H9 (cell line): ENCODE measurements at regions not wholly inside any gene's neighbourhood (a gene's known extent, or its start where the extent isn't known, plus 50 kb on each side); places are given as distances from the start of the nearest gene placed in this dataset.

Source experiments
- DNase-seq: peaks from one replicate; pipeline ENCODE4 v3.0.0-alpha.2; 2017
- H2AFZ ChIP-seq: one replicate; pipeline ENCODE4 v1.6.1; 2013; ENCODE audit warnings: mild to moderate bottlenecking, low read length, control low read depth, moderate library complexity
- H2AK5ac ChIP-seq: 2 replicates; pipeline ENCODE4 v1.6.1; 2013; ENCODE audit warnings: low read length, control low read depth, mixed read lengths; ENCODE audit not compliant: insufficient read length
- H2BK120ac ChIP-seq: one replicate; pipeline ENCODE4 v1.6.1; 2013; ENCODE audit warnings: low read depth, mild to moderate bottlenecking, low read length, control low read depth, inconsistent platforms; ENCODE audit not compliant: poor library complexity, severe bottlenecking
- H2BK12ac ChIP-seq: 2 replicates; pipeline ENCODE4 v1.6.1; 2013; ENCODE audit warnings: low read length, control low read depth, mixed read lengths, low read depth; ENCODE audit not compliant: insufficient read length
- H2BK15ac ChIP-seq: 2 replicates; pipeline ENCODE4 v1.6.1; 2013; ENCODE audit warnings: low read depth, low read length, control low read depth
- H2BK20ac ChIP-seq: one replicate; pipeline ENCODE4 v1.6.1; 2013; ENCODE audit warnings: low read depth, mild to moderate bottlenecking, low read length, control low read depth, inconsistent platforms; ENCODE audit not compliant: poor library complexity, severe bottlenecking
- H2BK5ac ChIP-seq: 2 replicates; pipeline ENCODE4 v1.6.1; 2013; ENCODE audit warnings: low read length, control low read depth, mixed read lengths; ENCODE audit not compliant: insufficient read length
- H3K14ac ChIP-seq: 2 replicates; pipeline ENCODE4 v1.6.1; 2013; ENCODE audit warnings: low read length, control low read depth; ENCODE audit not compliant: insufficient read depth
- H3K18ac ChIP-seq: 2 replicates; pipeline ENCODE4 v1.6.1; 2013; ENCODE audit warnings: low read depth, mild to moderate bottlenecking, mixed read lengths, low read length, control low read depth; ENCODE audit not compliant: insufficient read length
- H3K23ac ChIP-seq: 2 replicates; pipeline ENCODE4 v1.6.1; 2013; ENCODE audit warnings: low read length, control low read depth, mixed read lengths, low read depth; ENCODE audit not compliant: insufficient read length
- H3K23me2 ChIP-seq: 2 replicates; pipeline ENCODE4 v1.6.1; 2013; ENCODE audit warnings: low read depth, mild to moderate bottlenecking, mixed read lengths, low read length, control low read depth; ENCODE audit not compliant: insufficient read length, poor library complexity, severe bottlenecking
- H3K27ac ChIP-seq: 2 replicates; pipeline ENCODE4 v1.5.1; 2013; ENCODE audit warnings: low read length, control low read depth, mixed read lengths, low read depth; ENCODE audit not compliant: insufficient read length
- H3K27me3 ChIP-seq: 2 replicates; pipeline ENCODE4 v1.6.1; 2013; ENCODE audit warnings: low read length, control low read depth, inconsistent platforms; ENCODE audit not compliant: insufficient read depth
- H3K4ac ChIP-seq: 2 replicates; pipeline ENCODE4 v1.6.1; 2013; ENCODE audit warnings: low read depth, mild to moderate bottlenecking, control low read depth, inconsistent platforms, low read length, moderate library complexity
- H3K4me1 ChIP-seq: 2 replicates; pipeline ENCODE4 v1.6.1; 2013; ENCODE audit warnings: low read length, control low read depth, inconsistent platforms; ENCODE audit not compliant: insufficient read depth
- H3K4me2 ChIP-seq: 2 replicates; pipeline ENCODE4 v1.6.1; 2013; ENCODE audit warnings: low read length, control low read depth, mixed read lengths; ENCODE audit not compliant: insufficient read length, insufficient read depth
- H3K56ac ChIP-seq: 2 replicates; pipeline ENCODE4 v1.6.1; 2013; ENCODE audit warnings: low read depth, mild to moderate bottlenecking, mixed read lengths, low read length, control low read depth; ENCODE audit not compliant: insufficient read length
- H3K79me1 ChIP-seq: 2 replicates; pipeline ENCODE4 v1.6.1; 2013; ENCODE audit warnings: low read depth, mild to moderate bottlenecking, moderate library complexity, low read length, control low read depth, inconsistent platforms; ENCODE audit not compliant: insufficient read depth, poor library complexity, severe bottlenecking
- H3K79me2 ChIP-seq: 2 replicates; pipeline ENCODE4 v1.6.1; 2013; ENCODE audit warnings: low read length, control low read depth, inconsistent platforms; ENCODE audit not compliant: insufficient read depth
- H3K9ac ChIP-seq: 2 replicates; pipeline ENCODE4 v1.6.1; 2013; ENCODE audit warnings: low read length, control low read depth, mixed read lengths; ENCODE audit not compliant: insufficient read length; ENCODE audit errors: extremely low read depth
- H3K9me3 ChIP-seq: one replicate; pipeline ENCODE4 v1.6.1; 2013; ENCODE audit warnings: low read depth, low read length, inconsistent platforms; ENCODE audit not compliant: control insufficient read depth
- H3T11ph ChIP-seq: one replicate; pipeline ENCODE4 v1.6.1; 2013; ENCODE audit warnings: mild to moderate bottlenecking, low read length, control low read depth, inconsistent platforms
- H4K20me1 ChIP-seq: one replicate; pipeline ENCODE4 v1.6.1; 2013; ENCODE audit not compliant: control insufficient read depth, insufficient read length, insufficient read depth
- H4K5ac ChIP-seq: 2 replicates; pipeline ENCODE4 v1.6.1; 2013; ENCODE audit warnings: low read depth, mild to moderate bottlenecking, mixed read lengths, low read length, control low read depth; ENCODE audit not compliant: insufficient read length
- H4K8ac ChIP-seq: replicated peaks from 2 replicates; pipeline ENCODE4 v1.6.1; 2013; ENCODE audit warnings: low read length, control low read depth, mixed read lengths, low read depth; ENCODE audit not compliant: insufficient read length
- H4K91ac ChIP-seq: 2 replicates; pipeline ENCODE4 v1.6.1; 2013; ENCODE audit warnings: low read depth, mild to moderate bottlenecking, moderate library complexity, mixed read lengths, low read length, control low read depth; ENCODE audit not compliant: insufficient read length
- H3K27ac Mint-ChIP-seq, 3 experiments: 2 replicates in 2 of 3; 3 replicates in 1 of 3; pipeline ENCODE4 v1.8.0; 2020 to 2021; ENCODE audit warnings: mixed read lengths in 3 of 3, mild to moderate bottlenecking in 1 of 3, moderate library complexity in 1 of 3
- H3K27me3 Mint-ChIP-seq: 2 replicates; pipeline ENCODE4 v1.8.0; 2021; ENCODE audit warnings: low read depth, mild to moderate bottlenecking, moderate library complexity, mixed read lengths
- H3K36me3 Mint-ChIP-seq, 3 experiments: 2 replicates in 2 of 3; 3 replicates in 1 of 3; pipeline ENCODE4 v1.8.0; 2020 to 2021; ENCODE audit warnings: low read depth in 3 of 3, mixed read lengths in 3 of 3; ENCODE audit not compliant: insufficient read depth in 1 of 3
- H3K4me1 Mint-ChIP-seq, 2 experiments: 2 replicates each; pipeline ENCODE4 v1.8.0; 2020; ENCODE audit warnings: mixed read lengths in 2 of 2
- H3K4me3 Mint-ChIP-seq, 2 experiments: 2 replicates in 1 of 2; 3 replicates in 1 of 2; pipeline ENCODE4 v1.8.0; 2020 to 2021; ENCODE audit warnings: mild to moderate bottlenecking in 2 of 2, mixed read lengths in 2 of 2, moderate library complexity in 1 of 2
- H3K9me3 Mint-ChIP-seq, 2 experiments: 2 replicates in 1 of 2; 3 replicates in 1 of 2; pipeline ENCODE4 v1.8.0; 2020; ENCODE audit warnings: mild to moderate bottlenecking in 2 of 2, mixed read lengths in 2 of 2, moderate library complexity in 1 of 2
- CTCF ChIP-seq: fragments of 200-600 bp; sonication (generic); conservative IDR thresholded peaks from 3 replicates; pipeline ENCODE4 v1.8.0; 2021; ENCODE audit warnings: antibody characterized with exemption, mild to moderate bottlenecking
- WGBS: extraction: QIAGEN DNeasy Blood & Tissue Kit; methylation state at CpG from one replicate; pipeline ENCODE4 v1.1.7; 2013; ENCODE audit warnings: missing lambda C conversion rate, low lambda C conversion rate, mixed read lengths; ENCODE audit not compliant: insufficient read length; ENCODE audit errors: extremely low coverage; 5-methylcytosine and 5-hydroxymethylcytosine counted together

- Histone ChIP-seq H3K79me1 (no peaks in the 10 kb centered on the region), H3K9ac (no peak overlapping the region), H2BK120ac (no peak overlapping the region), H2AK5ac (no peak overlapping the region), H3K4me2 (no peak overlapping the region), H3K79me2 (no peaks in the 10 kb centered on the region), H3K14ac (no peak overlapping the region), H3K18ac (no peak overlapping the region), H2BK15ac (no peak overlapping the region), H4K91ac (no peak overlapping the region), H4K5ac (no peak overlapping the region), H2BK20ac (no peak overlapping the region), H2BK5ac (no peak overlapping the region), H3K9me3 (no peaks in the 10 kb centered on the region), H3K56ac (no peak overlapping the region), H2BK12ac (no peak overlapping the region), H3K4ac (no peak overlapping the region), H3K27me3 (no peaks in the 10 kb centered on the region), H4K20me1 (no peaks in the 10 kb centered on the region), H3K4me1 (no peaks in the 10 kb centered on the region), H3K23ac (no peak overlapping the region), H3T11ph (no peak overlapping the region), H2AFZ (no peak overlapping the region), H3K23me2 (no peaks in the 10 kb centered on the region), H3K27ac (no peak overlapping the region), H4K8ac (no peak overlapping the region)
- H3K36me3 Mint-ChIP-seq: no peaks in the 10 kb centered on the region
- no peak for DNase-seq
- no CpG with 5 or more reads among the region's 7 CpGs for WGBS
- no peak for TF ChIP-seq CTCF
- no peak overlapping the region for H3K27ac Mint-ChIP-seq
- H3K4me3 Mint-ChIP-seq: no peak overlapping the region
- H3K27me3 Mint-ChIP-seq: no peaks in the 10 kb centered on the region; the same call in 1 of the 2 replicates
- peaks cover 13 to 57% of the 10 kb centered on the region in 2 experiments; a peak in 4 of 5 replicates for H3K9me3 Mint-ChIP-seq
- no peaks in the 10 kb centered on the region; a peak in 1 of 4 replicates for H3K4me1 Mint-ChIP-seq
Observed at GRCh38 chrX:34404386-34405070, 252.6 kb downstream of the TMEM47 start.
